Thyroid gland (tissue), 4 donors: ENCODE measurements at regions not wholly inside any gene's neighbourhood (a gene's known extent, or its start where the extent isn't known, plus 50 kb on each side); places are given as distances from the start of the nearest gene placed in this dataset.

Experiments used
- DNase-seq, 2 donors: peaks; one replicate each; pipeline ENCODE4 v3.0.0-alpha.2; 2019
- H3K27ac ChIP-seq, 3 donors: fragments of 200-600 bp; sonication (generic); 1 replicate in 2 of 3; 2 replicates in 1 of 3; pipeline ENCODE4 v1.5.1; 2016 to 2019; ENCODE audit warnings: mild to moderate bottlenecking in 1 of 3, moderate library complexity in 1 of 3
- H3K27me3 ChIP-seq: fragments of 200-600 bp; sonication (generic); one replicate; pipeline ENCODE4 v1.5.1; 2019
- H3K36me3 ChIP-seq, 2 donors: fragments of 200-600 bp; sonication (generic); one replicate each; pipeline ENCODE4 v1.5.1; 2016 to 2019
- H3K4me1 ChIP-seq, 2 donors: fragments of 200-600 bp; sonication (generic); one replicate each; pipeline ENCODE4 v1.5.1; 2017 to 2019
- H3K4me3 ChIP-seq, 3 donors: fragments of 200-600 bp; sonication (generic); replicated peaks in 1 of 3; 1 replicate in 2 of 3; 2 replicates in 1 of 3; pipeline ENCODE4 v1.5.1; 2016; ENCODE audit warnings: mild to moderate bottlenecking in 1 of 3
- H3K9me3 ChIP-seq: fragments of 200-600 bp; sonication (generic); one replicate; pipeline ENCODE4 v1.5.1; 2017
- CTCF ChIP-seq, 6 experiments: fragments of 200-600 bp in 3 of 6; fragments of 450-650 bp in 3 of 6; sonication (generic) in 3 of 6; IDR thresholded peaks; one replicate each; pipeline ENCODE4 v1.5.1; 2016 to 2019; ENCODE audit warnings: antibody characterized with exemption in 6 of 6, mild to moderate bottlenecking in 2 of 6, inconsistent platforms in 1 of 6, moderate library complexity in 1 of 6
- POLR2A ChIP-seq, 2 donors: fragments of 450-650 bp; IDR thresholded peaks; one replicate each; pipeline ENCODE4 v1.6.1; 2017; ENCODE audit warnings: antibody characterized with exemption in 2 of 2, mild to moderate bottlenecking in 2 of 2, moderate library complexity in 1 of 2
- WGBS, 2 donors: methylation state at CpG; one replicate each; pipeline ENCODE4 v1.1.5; 2017; 5-methylcytosine and 5-hydroxymethylcytosine counted together
- intact Hi-C: fragments of 100-400 bp; cut with DNase I; formaldehyde crosslinking; loops from one replicate; pipeline ENCODE4 v1.15.1; 2023

GRCh38 chr15:81595752-81596151 lies 221.7 kb upstream of the TMC3 start:
- no peaks in the 10 kb centered on the region for H3K4me1 ChIP-seq
- TF ChIP-seq CTCF (IDR thresholded peaks at IDR 0.05), result no peak
- TF ChIP-seq POLR2A (IDR thresholded peaks at IDR 0.05), result no peak
- H3K9me3 ChIP-seq, result no peaks in the 10 kb centered on the region
- intact Hi-C loops, result no loop called here
- DNase-seq, result no peak
- no peak overlapping the region for H3K27ac ChIP-seq
- H3K36me3 ChIP-seq, result no peaks in the 10 kb centered on the region
- no peak overlapping the region for H3K4me3 ChIP-seq
- H3K27me3 ChIP-seq, result no peaks in the 10 kb centered on the region
- 85 to 91% methylated on average over 1 of the region's 1 CpG for WGBS, 2 donors

GRCh38 chr15:81589671-81590070 lies 215.7 kb upstream of the TMC3 start:
- WGBS, 2 donors, result 94 to 95% methylated on average over 4 of the region's 4 CpGs
- Histone ChIP-seq H3K9me3 (no peaks in the 10 kb centered on the region), H3K27ac (no peak overlapping the region), H3K4me3 (no peak overlapping the region), H3K4me1 (no peaks in the 10 kb centered on the region), H3K36me3 (no peaks in the 10 kb centered on the region), H3K27me3 (no peaks in the 10 kb centered on the region)
- intact Hi-C loops, result no loop called here
- no peak for DNase-seq
- TF ChIP-seq POLR2A (IDR thresholded peaks at IDR 0.05) (no peak), CTCF (IDR thresholded peaks at IDR 0.05) (no peak)

GRCh38 chr15:81575436-81576123 lies 201.6 kb upstream of the TMC3 start:
- WGBS, 2 donors, result 51 to 57% methylated on average over 7 of the region's 7 CpGs
- no peak overlapping the region for H3K4me3 ChIP-seq
- H3K27ac ChIP-seq, result no peak overlapping the region
- H3K4me1 ChIP-seq, result no peaks in the 10 kb centered on the region
- no peak for TF ChIP-seq POLR2A (IDR thresholded peaks at IDR 0.05)
- no peak for TF ChIP-seq CTCF (IDR thresholded peaks at IDR 0.05)
- no peaks in the 10 kb centered on the region for H3K9me3 ChIP-seq
- no peaks in the 10 kb centered on the region for H3K36me3 ChIP-seq
- no peak for DNase-seq
- intact Hi-C loops, result no loop called here
- no peaks in the 10 kb centered on the region for H3K27me3 ChIP-seq

- no peak overlapping the region for H3K27ac ChIP-seq
- H3K4me1 ChIP-seq, result no peaks in the 10 kb centered on the region
- no peak overlapping the region for H3K4me3 ChIP-seq
- H3K36me3 ChIP-seq, result no peaks in the 10 kb centered on the region
- no peak for TF ChIP-seq CTCF (IDR thresholded peaks at IDR 0.05)
- TF ChIP-seq POLR2A (IDR thresholded peaks at IDR 0.05), result no peak
- 61 to 63% methylated on average over 9 of the region's 9 CpGs for WGBS, 2 donors
- DNase-seq, result no peak
- intact Hi-C loops, result no loop called here
- no peaks in the 10 kb centered on the region for H3K9me3 ChIP-seq
- no peaks in the 10 kb centered on the region for H3K27me3 ChIP-seq
Observed at GRCh38 chr15:81573098-81573746, 199.2 kb upstream of the TMC3 start.

- DNase-seq, result no peak
- H3K4me3 ChIP-seq, result no peak overlapping the region
- no peaks in the 10 kb centered on the region for H3K36me3 ChIP-seq
- no peaks in the 10 kb centered on the region for H3K9me3 ChIP-seq
- intact Hi-C loops, result no loop called here
- H3K27ac ChIP-seq, result no peak overlapping the region
- H3K27me3 ChIP-seq, result no peaks in the 10 kb centered on the region
- H3K4me1 ChIP-seq, result no peaks in the 10 kb centered on the region
- TF ChIP-seq CTCF (IDR thresholded peaks at IDR 0.05), result no peak
- no peak for TF ChIP-seq POLR2A (IDR thresholded peaks at IDR 0.05)
Observed at GRCh38 chr15:81572190-81572589, 198.2 kb upstream of the TMC3 start.
